Endothelial cell of umbilical vein (primary cell): ENCODE measurements at regions not wholly inside any gene's neighbourhood (a gene's known extent, or its start where the extent isn't known, plus 50 kb on each side); places are given as distances from the start of the nearest gene placed in this dataset.

Experiments used
- CTCF ChIP-seq, 2 donors: IDR thresholded peaks; 1 replicate in 1 of 2; 2 replicates in 1 of 2; pipeline ENCODE4 v1.5.1; 2011; ENCODE audit warnings: low read length in 2 of 2, mild to moderate bottlenecking in 2 of 2, moderate library complexity in 2 of 2, control low read depth in 1 of 2, inconsistent platforms in 1 of 2, low read depth in 1 of 2; ENCODE audit not compliant: insufficient read depth in 1 of 2; ENCODE audit errors: extremely low read depth in 1 of 2
- EZH2 ChIP-seq: IDR thresholded peaks from 2 replicates; pipeline ENCODE4 v1.6.1; 2012; ENCODE audit warnings: borderline replicate concordance, low read depth, mild to moderate bottlenecking, moderate library complexity, low read length, inconsistent platforms; ENCODE audit not compliant: severe bottlenecking
- MAX ChIP-seq: IDR thresholded peaks from 2 replicates; pipeline ENCODE4 v1.6.1; 2011; ENCODE audit not compliant: insufficient read depth, insufficient read length
- MYC ChIP-seq: IDR thresholded peaks from one replicate; pipeline ENCODE4 v1.6.1; 2011; ENCODE audit warnings: mild to moderate bottlenecking, low read depth, low read length
- POLR2A ChIP-seq: IDR thresholded peaks from 2 replicates; pipeline ENCODE4 v1.6.1; 2012; ENCODE audit warnings: low read depth, mild to moderate bottlenecking, control low read depth, low read length
- POLR2AphosphoS5 ChIP-seq: IDR thresholded peaks from 2 replicates; pipeline ENCODE4 v1.6.1; 2012; ENCODE audit warnings: low read depth, mild to moderate bottlenecking, control low read depth, low read length, moderate library complexity; ENCODE audit not compliant: insufficient read depth

- TF ChIP-seq CTCF (IDR thresholded peaks at IDR 0.05; ENCODE audit: extremely low read depth in 1 of 2, insufficient read depth in 1 of 2, low read depth in 1 of 2, low read length in 2 of 2) (no peak), POLR2A (no peak), POLR2AphosphoS5 (no peak), MYC (no peak), MAX (no peak), EZH2 (no peak)
Observed at GRCh38 chr13:97621025-97621424, 187.1 kb downstream of the RAP2A start.
